Endodermal cell (in vitro differentiated cells): ENCODE measurements at regions not wholly inside any gene's neighbourhood (a gene's known extent, or its start where the extent isn't known, plus 50 kb on each side); places are given as distances from the start of the nearest gene placed in this dataset.

ENCODE experiments used
- DNase-seq: peaks from one replicate; pipeline ENCODE4 v3.0.0-alpha.2; 2017
- H3K27ac ChIP-seq: 2 replicates; pipeline ENCODE4 v1.5.1; 2013; ENCODE audit warnings: mild to moderate bottlenecking, low read depth, low read length, moderate library complexity
- H3K27me3 ChIP-seq: 2 replicates; pipeline ENCODE4 v1.6.1; 2013; ENCODE audit warnings: mild to moderate bottlenecking, low read length, moderate library complexity; ENCODE audit not compliant: insufficient read depth, control insufficient read depth, poor library complexity, severe bottlenecking
- H3K36me3 ChIP-seq: 2 replicates; pipeline ENCODE4 v1.7.0; 2013; ENCODE audit warnings: mild to moderate bottlenecking, low read length, moderate library complexity; ENCODE audit not compliant: control insufficient read depth, insufficient read depth
- H3K4me1 ChIP-seq: one replicate; pipeline ENCODE4 v1.7.0; 2013; ENCODE audit warnings: low read length; ENCODE audit not compliant: control insufficient read depth, insufficient read depth
- H3K4me3 ChIP-seq: 2 replicates; pipeline ENCODE4 v1.5.1; 2013; ENCODE audit warnings: mild to moderate bottlenecking, low read length, moderate library complexity
- H3K9ac ChIP-seq: 2 replicates; pipeline ENCODE4 v1.6.1; 2013; ENCODE audit warnings: mild to moderate bottlenecking, low read length, moderate library complexity; ENCODE audit not compliant: poor library complexity, severe bottlenecking; ENCODE audit errors: extremely low read depth
- H3K9me3 ChIP-seq: 2 replicates; pipeline ENCODE4 v1.6.1; 2013; ENCODE audit warnings: mild to moderate bottlenecking, low read length, moderate library complexity; ENCODE audit not compliant: control insufficient read depth
- H3K27ac Mint-ChIP-seq: 2 replicates; pipeline ENCODE4 v1.8.0; 2020; ENCODE audit warnings: mixed read lengths
- H3K27me3 Mint-ChIP-seq: 2 replicates; pipeline ENCODE4 v1.8.0; 2021; ENCODE audit warnings: mild to moderate bottlenecking, mixed read lengths; ENCODE audit not compliant: insufficient read depth
- H3K36me3 Mint-ChIP-seq: 2 replicates; pipeline ENCODE4 v1.8.0; 2020; ENCODE audit warnings: low read depth, mixed read lengths
- H3K4me1 Mint-ChIP-seq: 2 replicates; pipeline ENCODE4 v1.8.0; 2020; ENCODE audit warnings: mixed read lengths
- H3K4me3 Mint-ChIP-seq: 2 replicates; pipeline ENCODE4 v1.8.0; 2020; ENCODE audit warnings: mild to moderate bottlenecking, moderate library complexity, mixed read lengths
- H3K9me3 Mint-ChIP-seq: 2 replicates; pipeline ENCODE4 v1.8.0; 2020; ENCODE audit warnings: mild to moderate bottlenecking, mixed read lengths
- CTCF ChIP-seq: fragments of 200-600 bp; sonication (generic); conservative IDR thresholded peaks from 2 replicates; pipeline ENCODE4 v1.5.0; 2021; ENCODE audit warnings: antibody characterized with exemption, mild to moderate bottlenecking
- WGBS, 2 experiments: methylation state at CpG; one replicate each; pipeline versions ENCODE4 v1.1.5 to v1.1.7; 2013; ENCODE audit warnings: missing lambda C conversion rate in 2 of 2, mixed read lengths in 1 of 2; ENCODE audit not compliant: insufficient coverage in 1 of 2, insufficient read length in 1 of 2; 5-methylcytosine and 5-hydroxymethylcytosine counted together

DNA sequence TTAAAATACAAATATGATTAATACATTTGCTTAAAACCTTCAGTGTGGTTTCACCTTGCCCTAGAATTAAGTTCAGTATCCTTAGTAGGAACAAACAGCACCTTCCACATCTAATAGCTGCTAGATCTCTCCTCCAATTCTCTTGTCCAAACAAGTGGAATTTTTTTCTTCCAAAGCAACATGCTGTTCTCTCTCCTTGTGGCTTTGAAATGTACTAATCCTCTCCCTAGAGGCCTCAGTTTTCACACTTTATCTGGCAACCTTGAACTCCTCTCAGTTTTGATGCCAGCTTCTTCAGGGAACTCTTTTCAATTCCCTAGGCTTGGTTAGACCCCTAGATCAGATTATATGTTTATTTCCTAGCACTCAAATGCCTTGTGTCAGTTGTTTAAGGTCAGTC is 87.0 kb downstream of the GLUL start:
- H3K27me3 ChIP-seq, result no peaks in the 10 kb centered on the region
- Mint-ChIP-seq H3K4me3 (no peak overlapping the region), H3K27ac (no peak overlapping the region), H3K4me1 (peaks cover 34% of the 10 kb centered on the region), H3K9me3 (peaks cover 3% of the 10 kb centered on the region), H3K27me3 (no peaks in the 10 kb centered on the region), H3K36me3 (no peaks in the 10 kb centered on the region)
- peaks cover 4% of the 10 kb centered on the region for H3K4me1 ChIP-seq
- no peaks in the 10 kb centered on the region for H3K36me3 ChIP-seq
- no peak overlapping the region for H3K27ac ChIP-seq
- no peak overlapping the region for H3K9ac ChIP-seq
- no peak for TF ChIP-seq CTCF
- no peak for DNase-seq
- no peak overlapping the region for H3K4me3 ChIP-seq
- H3K9me3 ChIP-seq, result no peaks in the 10 kb centered on the region

DNA sequence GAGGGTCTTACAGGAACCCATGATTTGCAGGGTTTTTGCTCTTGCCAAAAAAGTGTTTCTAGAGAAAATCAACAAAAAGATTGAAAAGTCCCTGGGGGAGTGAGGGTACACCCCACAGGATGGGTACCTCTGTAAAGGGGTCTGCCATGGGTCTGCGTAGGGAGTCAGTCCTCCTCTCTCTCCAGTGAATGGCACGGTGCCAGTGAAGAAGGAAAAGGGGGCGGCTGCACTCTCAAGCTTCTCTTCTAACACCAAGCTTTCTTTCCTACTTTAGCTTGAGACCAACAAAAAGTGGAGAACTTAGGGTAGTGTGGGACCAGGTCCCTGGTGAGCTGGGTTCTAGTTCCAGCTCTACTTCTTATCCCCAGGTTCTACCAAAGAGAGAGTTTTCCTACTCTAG is 87.4 kb downstream of the GLUL start:
- Mint-ChIP-seq H3K27me3 (no peaks in the 10 kb centered on the region), H3K9me3 (peaks cover 3% of the 10 kb centered on the region), H3K27ac (no peak overlapping the region), H3K36me3 (no peaks in the 10 kb centered on the region), H3K4me1 (peaks cover 34% of the 10 kb centered on the region), H3K4me3 (no peak overlapping the region)
- no peaks in the 10 kb centered on the region for H3K36me3 ChIP-seq
- TF ChIP-seq CTCF, result no peak
- no peak overlapping the region for H3K9ac ChIP-seq
- no peak overlapping the region for H3K27ac ChIP-seq
- peaks cover 4% of the 10 kb centered on the region for H3K4me1 ChIP-seq
- H3K4me3 ChIP-seq, result no peak overlapping the region
- DNase-seq, result no peak
- H3K9me3 ChIP-seq, result no peaks in the 10 kb centered on the region
- H3K27me3 ChIP-seq, result no peaks in the 10 kb centered on the region
- WGBS, 2 experiments, result 88% methylated on average over 2 of the region's 3 CpGs; no CpG with 5 or more reads in 1 of the 2 experiments

DNA sequence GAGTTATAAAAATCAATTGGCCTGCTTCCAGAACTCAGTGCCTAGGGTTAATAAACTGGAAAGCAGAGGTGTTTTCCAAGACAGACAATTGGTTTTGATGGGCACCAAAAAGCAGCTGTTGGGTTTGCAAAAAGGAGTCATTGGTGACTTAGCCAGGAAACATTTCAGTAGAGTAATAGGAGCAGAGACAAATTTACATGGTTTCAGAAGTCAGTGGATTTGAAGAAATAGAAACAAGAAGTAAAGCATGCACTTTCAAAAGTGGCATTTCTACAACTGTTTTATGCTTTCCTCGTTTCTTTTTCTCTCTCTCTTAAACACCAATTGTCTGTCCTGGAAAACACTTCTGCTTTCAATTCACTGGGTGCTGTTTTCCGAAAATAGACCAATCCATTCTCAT is 87.8 kb downstream of the GLUL start:
- H3K27ac ChIP-seq, result no peak overlapping the region
- no peaks in the 10 kb centered on the region for H3K9me3 ChIP-seq

More for the DNA sequence above, 87.8 kb downstream of the GLUL start:
- H3K27ac Mint-ChIP-seq, result no peak overlapping the region
- no peaks in the 10 kb centered on the region for H3K36me3 ChIP-seq
- no peaks in the 10 kb centered on the region for H3K27me3 ChIP-seq
- DNase-seq, result no peak
- H3K9ac ChIP-seq, result no peak overlapping the region
- H3K4me1 Mint-ChIP-seq, result peaks cover 35% of the 10 kb centered on the region
- no peaks in the 10 kb centered on the region for H3K36me3 Mint-ChIP-seq
- no peaks in the 10 kb centered on the region for H3K27me3 Mint-ChIP-seq
- no peak overlapping the region for H3K4me3 ChIP-seq
- H3K4me1 ChIP-seq, result peaks cover 4% of the 10 kb centered on the region
- TF ChIP-seq CTCF, result no peak
- H3K9me3 Mint-ChIP-seq, result peaks cover 3% of the 10 kb centered on the region
- H3K4me3 Mint-ChIP-seq, result no peak overlapping the region
- WGBS, 2 experiments, result 83% methylated on average over 2 of the region's 2 CpGs
